Hepatocyte (in vitro differentiated cells): ENCODE measurements at regions not wholly inside any gene's neighbourhood (a gene's known extent, or its start where the extent isn't known, plus 50 kb on each side); places are given as distances from the start of the nearest gene placed in this dataset.

Source experiments
- EZH2 ChIP-seq: fragments of 200-600 bp; sonication (generic); IDR thresholded peaks from 2 replicates; pipeline ENCODE4 v1.6.1; 2016; ENCODE audit warnings: antibody characterized with exemption, mild to moderate bottlenecking, borderline replicate concordance
- EZH2phosphoT487 ChIP-seq: fragments of 200-600 bp; sonication (generic); IDR thresholded peaks from one replicate; pipeline ENCODE4 v1.6.1; 2018; ENCODE audit warnings: antibody characterized with exemption, mild to moderate bottlenecking, low read depth, moderate library complexity; ENCODE audit not compliant: unreplicated experiment, severe bottlenecking
- TF ChIP-seq, protein P1 (sequence below): fragments of 200-600 bp; sonication (generic); IDR thresholded peaks from 2 replicates; pipeline ENCODE4 v1.5.1; 2016; ENCODE audit warnings: antibody characterized with exemption, mild to moderate bottlenecking; ENCODE audit not compliant: poor library complexity

DNA sequence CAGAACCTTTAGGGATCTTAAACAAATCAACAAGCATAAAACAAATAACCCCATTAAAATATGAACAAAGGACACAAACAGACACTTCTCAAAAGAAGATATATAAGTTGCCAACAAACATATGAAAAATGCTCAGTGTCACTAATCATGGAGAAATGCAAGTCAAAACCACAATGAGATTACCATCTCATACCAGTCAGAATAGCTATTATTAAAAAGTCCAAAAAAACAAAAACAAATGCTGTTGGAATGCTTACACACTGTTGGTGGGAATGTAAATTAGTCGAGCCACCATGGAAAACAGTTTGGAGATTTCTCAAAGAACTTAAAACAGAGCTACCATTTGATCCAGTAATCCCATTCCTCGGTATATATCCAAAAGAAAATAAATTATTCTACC is 423.6 kb downstream of the OTOL1 start:
- TF ChIP-seq, protein P1, sequence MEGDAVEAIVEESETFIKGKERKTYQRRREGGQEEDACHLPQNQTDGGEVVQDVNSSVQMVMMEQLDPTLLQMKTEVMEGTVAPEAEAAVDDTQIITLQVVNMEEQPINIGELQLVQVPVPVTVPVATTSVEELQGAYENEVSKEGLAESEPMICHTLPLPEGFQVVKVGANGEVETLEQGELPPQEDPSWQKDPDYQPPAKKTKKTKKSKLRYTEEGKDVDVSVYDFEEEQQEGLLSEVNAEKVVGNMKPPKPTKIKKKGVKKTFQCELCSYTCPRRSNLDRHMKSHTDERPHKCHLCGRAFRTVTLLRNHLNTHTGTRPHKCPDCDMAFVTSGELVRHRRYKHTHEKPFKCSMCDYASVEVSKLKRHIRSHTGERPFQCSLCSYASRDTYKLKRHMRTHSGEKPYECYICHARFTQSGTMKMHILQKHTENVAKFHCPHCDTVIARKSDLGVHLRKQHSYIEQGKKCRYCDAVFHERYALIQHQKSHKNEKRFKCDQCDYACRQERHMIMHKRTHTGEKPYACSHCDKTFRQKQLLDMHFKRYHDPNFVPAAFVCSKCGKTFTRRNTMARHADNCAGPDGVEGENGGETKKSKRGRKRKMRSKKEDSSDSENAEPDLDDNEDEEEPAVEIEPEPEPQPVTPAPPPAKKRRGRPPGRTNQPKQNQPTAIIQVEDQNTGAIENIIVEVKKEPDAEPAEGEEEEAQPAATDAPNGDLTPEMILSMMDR, result no peak
- TF ChIP-seq EZH2phosphoT487 (no peak), EZH2 (no peak)
